WTC11 (cell line): ENCODE measurements at regions not wholly inside any gene's neighbourhood (a gene's known extent, or its start where the extent isn't known, plus 50 kb on each side); places are given as distances from the start of the nearest gene placed in this dataset.

Source experiments
- ATAC-seq: fragments of 200-7000 bp; cut with Tn5 transposase; 2 replicates; pipeline ENCODE4 v1.10.0; 2021; ENCODE audit warnings: mild to moderate bottlenecking, moderate library complexity
- CTCF ChIA-PET: fragments of 300-600 bp; sonication (Branson Sonifier 250); formaldehyde crosslinking; loops from one replicate; lab custom pipeline; 2021; ENCODE audit warnings: antibody characterized with exemption; lab: Charles Lee
- POLR2A ChIA-PET: fragments of 350-600 bp; sonication (Branson Sonifier 250); formaldehyde crosslinking; loops from one replicate; lab custom pipeline; 2021; ENCODE audit warnings: antibody characterized with exemption; lab: Charles Lee
- DNase-seq: peaks from one replicate; pipeline ENCODE4 v3.0.0; 2021; ENCODE audit warnings: low spot score
- H3K27ac Mint-ChIP-seq: 2 replicates; pipeline ENCODE4 v1.8.0; 2021; ENCODE audit warnings: mixed read lengths
- H3K27me3 Mint-ChIP-seq: 2 replicates; pipeline ENCODE4 v1.8.0; 2021; ENCODE audit warnings: low read depth, mild to moderate bottlenecking, moderate library complexity, mixed read lengths
- H3K36me3 Mint-ChIP-seq: 2 replicates; pipeline ENCODE4 v1.8.0; 2021; ENCODE audit warnings: mixed read lengths
- H3K4me1 Mint-ChIP-seq: 2 replicates; pipeline ENCODE4 v1.8.0; 2022; ENCODE audit warnings: mixed read lengths
- H3K4me3 Mint-ChIP-seq: 2 replicates; pipeline ENCODE4 v1.8.0; 2021; ENCODE audit warnings: mild to moderate bottlenecking, moderate library complexity, mixed read lengths
- H3K9me3 Mint-ChIP-seq: 2 replicates; pipeline ENCODE4 v1.8.0; 2021; ENCODE audit warnings: mixed read lengths
- ARID4B ChIP-seq: sonication (generic); formaldehyde crosslinking; IDR thresholded peaks from 2 replicates; pipeline ENCODE4 v1.8.0; 2023; ENCODE audit warnings: missing genetic modification reagents, mild to moderate bottlenecking, borderline replicate concordance
- ELF4 ChIP-seq: sonication (generic); formaldehyde crosslinking; IDR thresholded peaks from 2 replicates; pipeline ENCODE4 v1.8.1; 2022; ENCODE audit warnings: low read depth, mild to moderate bottlenecking, moderate library complexity, missing genetic modification reagents
- SMAD3 ChIP-seq: sonication (generic); formaldehyde crosslinking; IDR thresholded peaks from 2 replicates; pipeline ENCODE4 v1.8.0; 2022; ENCODE audit warnings: missing genetic modification reagents, mild to moderate bottlenecking, borderline replicate concordance
- ZNF416 ChIP-seq: fragments of 250-450 bp; sonication (Bioruptor Pico); IDR thresholded peaks from 2 replicates; pipeline ENCODE4 v1.9.0; 2021; ENCODE audit warnings: mild to moderate bottlenecking, inconsistent platforms
- ZNF671 ChIP-seq: fragments of 250-450 bp; sonication (Bioruptor Pico); IDR thresholded peaks from 2 replicates; pipeline ENCODE4 v1.8.0; 2021; ENCODE audit warnings: mild to moderate bottlenecking
- TF ChIP-seq, protein P1 (sequence below): sonication (generic); formaldehyde crosslinking; IDR thresholded peaks from 2 replicates; pipeline ENCODE4 v1.8.0; 2022; ENCODE audit warnings: mild to moderate bottlenecking, missing genetic modification reagents
- TF ChIP-seq, protein P2 (sequence below): sonication (generic); formaldehyde crosslinking; IDR thresholded peaks from 2 replicates; pipeline ENCODE4 v1.8.1; 2023; ENCODE audit warnings: mild to moderate bottlenecking, missing genetic modification reagents
- TF ChIP-seq, protein P3 (sequence below): sonication (generic); formaldehyde crosslinking; IDR thresholded peaks from 2 replicates; pipeline ENCODE4 v1.8.0; 2022; ENCODE audit warnings: mild to moderate bottlenecking, missing genetic modification reagents
- TF ChIP-seq, protein P4 (sequence below): fragments of 250-450 bp; sonication (Bioruptor Pico); IDR thresholded peaks from 2 replicates; pipeline ENCODE4 v1.9.0; 2021; ENCODE audit warnings: mild to moderate bottlenecking
- TF ChIP-seq, protein P5 (sequence below): sonication (generic); formaldehyde crosslinking; IDR thresholded peaks from 2 replicates; pipeline ENCODE4 v1.8.1; 2023; ENCODE audit warnings: mild to moderate bottlenecking, missing genetic modification reagents, moderate library complexity
- TF ChIP-seq, protein P6 (sequence below): sonication (generic); formaldehyde crosslinking; IDR thresholded peaks from 2 replicates; pipeline ENCODE4 v1.8.0; 2022; ENCODE audit warnings: mild to moderate bottlenecking, missing genetic modification reagents

DNA sequence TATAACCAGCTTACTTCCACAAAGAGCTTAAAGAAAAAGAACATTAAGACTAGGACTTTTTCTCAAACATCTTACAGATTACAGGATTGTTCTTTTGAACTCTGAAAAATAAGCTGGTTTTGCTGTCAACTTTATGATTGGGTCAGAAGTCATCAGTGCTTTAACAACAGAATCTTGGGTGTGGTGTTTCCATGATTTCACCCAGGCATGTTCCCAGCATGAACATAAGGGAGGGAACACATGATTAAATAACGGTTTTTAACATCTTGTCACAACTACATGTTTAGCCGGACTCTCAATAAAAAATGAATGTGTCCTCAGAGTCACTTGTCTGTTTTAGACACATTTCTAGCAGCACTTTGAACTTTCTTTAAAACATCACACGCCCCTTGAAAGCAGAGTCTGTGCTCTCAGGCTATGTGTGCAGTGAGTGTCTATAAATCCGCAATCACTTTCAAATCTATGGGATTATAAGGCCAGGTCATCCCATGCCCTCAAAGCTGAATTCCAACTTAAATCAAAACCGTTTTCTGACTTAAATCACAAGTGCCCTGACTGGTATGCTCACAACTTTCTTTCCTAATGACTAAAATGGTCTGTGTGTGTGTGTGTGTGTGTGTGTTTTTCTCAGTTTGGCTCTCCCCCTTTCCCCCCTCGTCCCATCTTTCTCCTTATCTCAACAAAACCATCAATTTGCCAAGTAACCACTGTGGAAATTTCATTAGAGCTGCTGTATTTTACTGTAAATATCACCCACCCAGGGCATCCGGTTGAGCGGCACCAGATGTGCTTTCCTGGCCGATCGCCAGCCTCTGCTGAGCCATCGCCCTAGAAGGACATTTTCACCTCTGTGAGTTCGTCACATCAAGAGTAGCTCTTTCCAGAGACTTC is 216.8 kb upstream of the DTNBP1 start (continued):
- TF ChIP-seq ARID4B (CRISPR knock-in tag), result no peak
- TF ChIP-seq, protein P1, sequence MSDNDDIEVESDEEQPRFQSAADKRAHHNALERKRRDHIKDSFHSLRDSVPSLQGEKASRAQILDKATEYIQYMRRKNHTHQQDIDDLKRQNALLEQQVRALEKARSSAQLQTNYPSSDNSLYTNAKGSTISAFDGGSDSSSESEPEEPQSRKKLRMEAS (CRISPR knock-in tag), result no peak
- TF ChIP-seq, protein P2, sequence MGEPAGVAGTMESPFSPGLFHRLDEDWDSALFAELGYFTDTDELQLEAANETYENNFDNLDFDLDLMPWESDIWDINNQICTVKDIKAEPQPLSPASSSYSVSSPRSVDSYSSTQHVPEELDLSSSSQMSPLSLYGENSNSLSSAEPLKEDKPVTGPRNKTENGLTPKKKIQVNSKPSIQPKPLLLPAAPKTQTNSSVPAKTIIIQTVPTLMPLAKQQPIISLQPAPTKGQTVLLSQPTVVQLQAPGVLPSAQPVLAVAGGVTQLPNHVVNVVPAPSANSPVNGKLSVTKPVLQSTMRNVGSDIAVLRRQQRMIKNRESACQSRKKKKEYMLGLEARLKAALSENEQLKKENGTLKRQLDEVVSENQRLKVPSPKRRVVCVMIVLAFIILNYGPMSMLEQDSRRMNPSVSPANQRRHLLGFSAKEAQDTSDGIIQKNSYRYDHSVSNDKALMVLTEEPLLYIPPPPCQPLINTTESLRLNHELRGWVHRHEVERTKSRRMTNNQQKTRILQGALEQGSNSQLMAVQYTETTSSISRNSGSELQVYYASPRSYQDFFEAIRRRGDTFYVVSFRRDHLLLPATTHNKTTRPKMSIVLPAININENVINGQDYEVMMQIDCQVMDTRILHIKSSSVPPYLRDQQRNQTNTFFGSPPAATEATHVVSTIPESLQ (CRISPR knock-in tag), result no peak
- no peak for TF ChIP-seq ZNF416

DNA sequence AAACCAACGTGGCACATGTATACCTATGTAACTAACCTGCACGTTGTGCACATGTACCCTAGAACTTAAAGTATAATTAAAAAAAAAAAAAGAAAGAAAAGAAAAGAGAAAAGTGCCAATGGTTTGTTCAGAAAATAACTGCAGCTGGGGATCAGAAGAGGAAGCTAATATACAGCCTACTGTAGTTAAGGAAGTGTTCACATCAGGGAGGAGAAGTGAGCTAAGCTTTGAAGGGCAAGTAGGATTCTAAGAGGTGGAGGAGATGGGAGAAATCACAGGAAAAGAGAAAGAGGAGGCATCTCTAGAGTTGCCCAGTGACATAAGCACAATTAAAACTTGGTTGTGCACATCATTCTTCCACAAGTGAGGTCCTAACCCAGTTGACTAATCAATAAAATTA is 214.4 kb upstream of the DTNBP1 start:
- Mint-ChIP-seq H3K4me1 (peaks cover 16% of the 10 kb centered on the region), H3K4me3 (no peak overlapping the region), H3K36me3 (no peaks in the 10 kb centered on the region), H3K9me3 (0 out of 2 replicates have a peak, but pooled peaks cover 2% of the 10 kb centered on the region)
- ATAC-seq, result no peak
- TF ChIP-seq, protein P1 (CRISPR knock-in tag), result no peak
- TF ChIP-seq ZNF671 (CRISPR knock-in tag), result no peak
- TF ChIP-seq, protein P2 (CRISPR knock-in tag), result no peak
- TF ChIP-seq, protein P3, sequence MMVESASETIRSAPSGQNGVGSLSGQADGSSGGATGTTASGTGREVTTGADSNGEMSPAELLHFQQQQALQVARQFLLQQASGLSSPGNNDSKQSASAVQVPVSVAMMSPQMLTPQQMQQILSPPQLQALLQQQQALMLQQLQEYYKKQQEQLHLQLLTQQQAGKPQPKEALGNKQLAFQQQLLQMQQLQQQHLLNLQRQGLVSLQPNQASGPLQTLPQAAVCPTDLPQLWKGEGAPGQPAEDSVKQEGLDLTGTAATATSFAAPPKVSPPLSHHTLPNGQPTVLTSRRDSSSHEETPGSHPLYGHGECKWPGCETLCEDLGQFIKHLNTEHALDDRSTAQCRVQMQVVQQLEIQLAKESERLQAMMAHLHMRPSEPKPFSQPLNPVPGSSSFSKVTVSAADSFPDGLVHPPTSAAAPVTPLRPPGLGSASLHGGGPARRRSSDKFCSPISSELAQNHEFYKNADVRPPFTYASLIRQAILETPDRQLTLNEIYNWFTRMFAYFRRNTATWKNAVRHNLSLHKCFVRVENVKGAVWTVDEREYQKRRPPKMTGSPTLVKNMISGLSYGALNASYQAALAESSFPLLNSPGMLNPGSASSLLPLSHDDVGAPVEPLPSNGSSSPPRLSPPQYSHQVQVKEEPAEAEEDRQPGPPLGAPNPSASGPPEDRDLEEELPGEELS (CRISPR knock-in tag), result no peak
- no peak for TF ChIP-seq ELF4 (CRISPR knock-in tag)
- TF ChIP-seq, protein P4, sequence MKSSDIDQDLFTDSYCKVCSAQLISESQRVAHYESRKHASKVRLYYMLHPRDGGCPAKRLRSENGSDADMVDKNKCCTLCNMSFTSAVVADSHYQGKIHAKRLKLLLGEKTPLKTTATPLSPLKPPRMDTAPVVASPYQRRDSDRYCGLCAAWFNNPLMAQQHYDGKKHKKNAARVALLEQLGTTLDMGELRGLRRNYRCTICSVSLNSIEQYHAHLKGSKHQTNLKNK (CRISPR knock-in tag), result no peak
- TF ChIP-seq, protein P5, sequence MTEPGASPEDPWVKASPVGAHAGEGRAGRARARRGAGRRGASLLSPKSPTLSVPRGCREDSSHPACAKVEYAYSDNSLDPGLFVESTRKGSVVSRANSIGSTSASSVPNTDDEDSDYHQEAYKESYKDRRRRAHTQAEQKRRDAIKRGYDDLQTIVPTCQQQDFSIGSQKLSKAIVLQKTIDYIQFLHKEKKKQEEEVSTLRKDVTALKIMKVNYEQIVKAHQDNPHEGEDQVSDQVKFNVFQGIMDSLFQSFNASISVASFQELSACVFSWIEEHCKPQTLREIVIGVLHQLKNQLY, result no peak
- TF ChIP-seq, protein P6, sequence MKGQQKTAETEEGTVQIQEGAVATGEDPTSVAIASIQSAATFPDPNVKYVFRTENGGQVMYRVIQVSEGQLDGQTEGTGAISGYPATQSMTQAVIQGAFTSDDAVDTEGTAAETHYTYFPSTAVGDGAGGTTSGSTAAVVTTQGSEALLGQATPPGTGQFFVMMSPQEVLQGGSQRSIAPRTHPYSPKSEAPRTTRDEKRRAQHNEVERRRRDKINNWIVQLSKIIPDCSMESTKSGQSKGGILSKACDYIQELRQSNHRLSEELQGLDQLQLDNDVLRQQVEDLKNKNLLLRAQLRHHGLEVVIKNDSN, result no peak
- no peak for TF ChIP-seq SMAD3
- TF ChIP-seq, all 79 proteins: peak for 0
- POLR2A ChIA-PET, result interaction anchor here (0.5 to 0.6 kb wide), 2 partner anchors 82 to 251 kb away, joined by 3 to 6 read pairs; partner anchors contain the start of gene MYLIP
- H3K27me3 Mint-ChIP-seq, result peaks cover 5% of the 10 kb centered on the region; the same call in 1 of the 2 replicates
- CTCF ChIA-PET, result no interaction called here
- H3K27ac Mint-ChIP-seq, result no peak overlapping the region
- no peak for DNase-seq
